Amniotic stem cell (primary cell): ENCODE measurements at regions not wholly inside any gene's neighbourhood (a gene's known extent, or its start where the extent isn't known, plus 50 kb on each side); places are given as distances from the start of the nearest gene placed in this dataset.

Experiments used
- DNase-seq: peaks from one replicate; lab custom pipeline; 2025; lab: John Stamatoyannopoulos, UW

DNA sequence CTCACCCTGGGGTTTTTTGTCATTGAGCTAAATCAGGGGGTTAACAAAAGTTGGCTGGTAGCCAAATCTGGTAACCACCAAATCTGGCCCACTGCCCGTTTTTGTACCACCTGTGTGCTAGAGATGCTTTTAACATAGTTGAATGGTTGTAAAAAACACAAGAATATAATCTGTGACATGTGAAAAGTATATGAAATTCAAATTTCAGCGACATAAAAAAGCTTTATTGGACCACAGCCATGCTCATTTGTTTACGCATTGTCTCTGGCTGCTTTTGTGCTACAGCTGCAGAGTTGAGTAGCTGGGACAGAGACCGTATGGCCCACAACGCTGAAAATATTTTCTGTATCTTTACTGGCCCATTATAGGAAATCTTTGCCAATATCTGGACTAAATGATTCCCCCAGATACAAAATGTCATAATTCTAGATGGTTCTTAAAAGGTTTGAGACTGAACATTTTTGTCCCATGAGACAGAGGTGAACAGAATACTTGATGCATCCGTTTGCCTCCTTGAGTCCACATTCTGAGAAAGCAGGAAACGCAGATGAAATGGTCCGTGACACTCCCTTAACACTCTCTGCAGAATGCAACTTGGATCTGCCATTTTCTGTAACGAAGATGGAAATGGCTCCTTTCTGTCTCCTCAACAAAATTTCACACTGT lies 120.9 kb upstream of the PDZRN3 start:
- no peak for DNase-seq

GRCh38 chr3:73743551-73743950 lies 118.8 kb upstream of the PDZRN3 start:
- no peak for DNase-seq

GRCh38 chr3:73739791-73740453 lies 115.2 kb upstream of the PDZRN3 start:
- no peak for DNase-seq

GRCh38 chr3:73738711-73739110 lies 114.0 kb upstream of the PDZRN3 start:
- DNase-seq = no peak

- DNase-seq = no peak
Measured at GRCh38 chr3:73734211-73735089, 109.7 kb upstream of the PDZRN3 start.

- no peak for DNase-seq
Measured at GRCh38 chr3:73733746-73734145, 109.0 kb upstream of the PDZRN3 start.

GRCh38 chr3:73729969-73730440 lies 105.3 kb upstream of the PDZRN3 start:
- DNase-seq = no peak

GRCh38 chr3:73727854-73728253 lies 103.1 kb upstream of the PDZRN3 start:
- DNase-seq = no peak

GRCh38 chr3:73727117-73727821 lies 102.5 kb upstream of the PDZRN3 start:
- peak; percentile 55 for DNase-seq

DNA sequence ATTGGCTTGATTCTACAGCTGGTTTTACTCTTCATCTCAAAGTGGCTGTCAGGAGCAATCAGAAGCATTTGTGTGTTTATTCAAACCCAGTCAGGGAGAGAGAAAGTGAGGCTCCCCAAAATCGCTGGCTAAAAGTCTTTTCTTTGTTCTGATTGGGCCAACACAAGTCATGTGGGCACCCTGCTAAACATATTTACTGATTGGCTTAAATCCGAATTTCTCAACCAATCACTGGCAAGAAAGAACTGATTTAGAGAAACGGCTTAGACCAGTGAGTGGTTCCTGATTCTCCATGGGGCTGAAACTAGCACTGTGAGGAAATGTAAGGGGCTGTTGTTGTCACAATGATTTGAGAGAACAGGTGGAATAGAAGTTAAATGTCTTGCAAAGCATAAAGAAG lies 98.9 kb upstream of the PDZRN3 start:
- DNase-seq = no peak

DNA sequence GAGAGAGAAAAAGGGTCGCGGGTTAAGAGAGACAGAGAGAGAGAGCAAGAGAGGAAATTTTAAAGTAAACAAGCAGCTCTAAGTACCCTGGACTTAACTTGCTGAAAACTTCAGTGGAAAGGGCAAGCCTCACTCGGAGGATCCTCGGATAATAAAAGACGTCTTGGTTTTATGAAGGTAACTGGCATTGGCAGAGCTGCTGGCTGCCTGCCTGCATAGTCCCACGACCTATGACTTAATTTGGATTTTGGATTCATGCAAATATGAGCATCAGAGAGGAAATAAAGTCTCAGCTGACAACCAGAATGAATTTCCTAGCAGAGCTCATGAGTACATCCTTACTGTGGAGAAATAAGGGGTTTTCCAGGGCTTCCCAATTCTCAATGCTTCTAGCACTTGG lies 95.1 kb upstream of the PDZRN3 start:
- DNase-seq = no peak

DNA sequence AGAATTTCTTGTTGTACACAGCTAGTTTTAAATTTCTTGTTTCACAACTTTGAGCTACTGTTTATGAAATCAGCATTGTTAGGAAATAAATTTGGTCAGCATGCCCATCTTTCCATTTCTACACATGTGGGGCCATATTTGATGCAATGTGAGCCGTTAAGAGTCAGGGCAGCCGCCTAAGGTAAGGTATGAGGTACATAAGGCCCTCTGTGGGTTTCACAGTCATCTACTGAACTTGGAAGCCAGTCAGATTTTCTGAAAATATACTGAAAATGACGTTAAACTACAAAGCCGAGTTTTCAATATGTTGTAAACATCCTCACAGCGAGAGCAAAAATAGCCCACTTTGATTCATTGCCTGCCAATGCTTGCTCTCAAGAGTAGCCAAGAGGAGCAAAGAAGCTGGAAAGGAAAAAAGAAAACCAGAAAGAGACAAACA lies 94.7 kb upstream of the PDZRN3 start:
- no peak for DNase-seq

GRCh38 chr3:73718326-73719110 lies 93.8 kb upstream of the PDZRN3 start:
- DNase-seq = no peak

DNA sequence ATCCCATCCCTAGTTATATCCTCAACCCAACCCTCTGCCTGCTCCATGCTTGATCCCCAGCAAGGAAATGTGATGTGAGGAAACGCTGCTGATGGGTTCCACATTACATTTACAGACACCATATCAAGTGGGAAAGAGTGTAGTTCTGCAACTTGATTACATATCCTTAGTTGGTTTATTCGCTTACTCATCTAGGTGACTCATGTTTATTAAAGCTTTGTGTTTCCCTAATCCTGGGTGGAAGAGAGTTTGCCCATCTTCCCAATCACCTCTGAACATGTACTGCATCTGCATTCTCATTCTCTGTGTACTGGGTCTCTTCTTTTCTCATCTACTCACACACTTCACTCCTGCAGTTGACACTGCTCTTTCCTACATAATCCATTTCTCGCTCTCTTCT lies 91.7 kb upstream of the PDZRN3 start:
- no peak for DNase-seq

DNA sequence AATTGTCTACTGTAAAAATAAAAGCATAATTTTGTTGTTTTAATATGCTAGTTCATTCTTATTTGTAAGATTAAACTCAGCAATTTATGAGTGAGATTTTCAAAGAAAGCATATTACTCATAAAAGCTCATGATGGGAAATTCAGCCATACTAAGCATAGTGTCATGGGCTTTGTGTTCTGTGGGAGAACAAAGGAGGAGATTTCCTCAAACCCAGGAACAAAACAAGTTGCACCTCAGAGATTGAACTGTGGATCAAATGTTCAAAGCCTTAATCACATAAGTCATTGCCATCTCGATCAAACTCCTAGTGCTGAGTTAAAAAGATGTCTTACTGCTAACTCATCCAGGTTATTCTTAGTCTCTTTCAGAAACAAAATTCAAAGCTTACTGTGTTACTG lies 85.6 kb upstream of the PDZRN3 start:
- no peak for DNase-seq

DNA sequence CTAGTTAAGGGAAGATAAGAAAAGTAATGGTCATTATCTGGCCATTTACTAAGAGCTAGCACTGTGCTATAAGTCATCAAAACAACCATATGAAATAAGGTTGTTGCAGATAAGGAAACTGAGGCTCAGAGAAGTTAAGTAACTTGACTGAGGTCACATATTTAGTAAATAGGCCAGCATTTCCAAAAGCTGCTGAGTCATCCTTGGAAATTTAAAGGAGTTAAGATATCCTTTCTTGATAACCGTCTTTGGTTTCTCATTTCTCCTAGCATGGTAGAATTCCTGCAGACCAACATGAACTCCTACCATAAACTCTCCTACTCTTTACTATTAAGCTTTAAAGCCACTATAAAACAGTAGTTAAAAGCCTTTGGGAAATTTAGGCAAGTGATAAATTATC lies 85.0 kb upstream of the PDZRN3 start:
- no peak for DNase-seq

- DNase-seq = no peak
Measured at GRCh38 chr3:73708956-73709355, 84.2 kb upstream of the PDZRN3 start.

- no peak for DNase-seq
Measured at GRCh38 chr3:73707772-73708171, 83.0 kb upstream of the PDZRN3 start.

DNA sequence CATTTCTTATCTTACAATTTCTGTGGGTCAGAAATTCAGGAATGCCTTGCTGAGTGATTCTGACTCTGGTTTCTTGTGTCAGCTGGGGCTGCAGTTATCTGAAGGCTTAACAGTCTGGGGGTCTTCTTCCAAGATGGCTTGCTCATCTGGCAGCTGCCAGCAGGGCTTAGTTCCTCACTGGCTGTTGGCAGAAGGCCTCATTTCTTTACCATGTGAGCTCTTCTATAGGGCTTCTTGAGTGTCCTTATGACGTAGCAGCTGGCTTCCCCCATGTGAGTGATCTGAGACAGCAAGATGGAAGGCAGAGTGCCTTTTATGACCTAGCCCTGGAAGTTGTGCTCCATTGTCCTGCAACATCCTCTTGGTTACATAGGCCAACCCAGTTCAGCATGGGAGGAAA lies 82.0 kb upstream of the PDZRN3 start:
- no peak for DNase-seq

DNA sequence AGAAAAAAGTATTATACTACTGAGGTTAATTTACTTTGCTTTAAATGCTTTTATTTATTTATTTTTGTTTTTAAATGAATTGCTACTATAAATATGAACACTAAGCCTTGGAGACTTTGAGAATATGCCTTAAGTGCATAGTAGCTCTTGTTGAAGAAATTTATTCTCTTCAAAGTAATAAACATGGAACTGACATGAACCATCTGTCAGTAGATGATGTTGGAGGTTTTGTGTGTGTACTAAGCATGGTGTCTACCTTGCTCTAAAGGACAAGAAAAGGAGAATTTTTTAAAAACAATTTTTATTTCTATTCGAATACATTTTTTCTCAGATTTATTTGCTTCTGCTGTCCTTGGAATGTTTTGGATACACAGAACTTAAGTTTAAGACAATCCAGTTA lies 81.1 kb upstream of the PDZRN3 start:
- no peak for DNase-seq

- no peak for DNase-seq
Measured at GRCh38 chr3:73699327-73699726, 74.6 kb upstream of the PDZRN3 start.
